DND-41 (cell line): ENCODE measurements at regions not wholly inside any gene's neighbourhood (a gene's known extent, or its start where the extent isn't known, plus 50 kb on each side); places are given as distances from the start of the nearest gene placed in this dataset.

ENCODE experiments used
- CTCF ChIP-seq: IDR thresholded peaks from 2 replicates; pipeline ENCODE4 v1.5.1; 2012; ENCODE audit warnings: borderline replicate concordance, low read length, moderate library complexity, mild to moderate bottlenecking; ENCODE audit not compliant: poor library complexity, severe bottlenecking; ENCODE audit errors: extremely low read depth
- EZH2 ChIP-seq: IDR thresholded peaks from 3 replicates; pipeline ENCODE4 v1.6.1; 2012; ENCODE audit warnings: borderline replicate concordance, low read depth, mild to moderate bottlenecking, moderate library complexity, low read length, inconsistent platforms; ENCODE audit not compliant: severe bottlenecking

GRCh38 chr2:236746833-236747232 is 177.2 kb downstream of the ACKR3 start:
- TF ChIP-seq CTCF (no peak), EZH2 (no peak)
